Eye (tissue), 1 donor: ENCODE measurements at regions not wholly inside any gene's neighbourhood (a gene's known extent, or its start where the extent isn't known, plus 50 kb on each side); places are given as distances from the start of the nearest gene placed in this dataset.
"Not testable (repeated sequence)": the region's sequence is repeated elsewhere in the genome, so short reads cannot be mapped to it uniquely, and the experiment has no call there.

Source experiments
- DNase-seq: peaks from one replicate; pipeline ENCODE4 v3.0.0-alpha.2; 2015

DNA sequence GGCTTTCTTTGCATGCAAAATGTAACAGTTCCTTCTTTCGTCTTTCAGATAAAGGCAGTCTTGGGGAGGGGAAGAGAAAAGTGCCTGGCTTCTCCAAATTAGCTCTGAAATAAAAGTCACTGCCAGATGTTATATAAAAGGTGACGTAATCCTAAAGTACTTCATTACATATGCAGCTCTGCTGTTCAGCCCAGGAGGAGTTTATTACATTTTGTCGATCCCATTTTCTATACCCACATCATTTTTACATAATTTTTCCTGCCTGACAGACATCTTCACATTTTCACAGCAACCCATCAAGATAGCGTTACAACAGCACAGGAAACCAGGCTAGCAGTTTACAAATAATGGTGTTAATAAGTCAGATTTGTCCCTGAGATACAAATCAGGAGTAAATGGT lies 86.7 kb upstream of the SLC30A5 start:
- DNase-seq, result peak; percentile 34

GRCh38 chr5:69007726-69008368 lies 86.0 kb upstream of the SLC30A5 start:
- DNase-seq, result peak; percentile 79

GRCh38 chr5:69010476-69010875 lies 83.3 kb upstream of the SLC30A5 start:
- DNase-seq, result peak; percentile 71

- no peak for DNase-seq
Measured at GRCh38 chr5:69011910-69012309, 81.9 kb upstream of the SLC30A5 start.

DNA sequence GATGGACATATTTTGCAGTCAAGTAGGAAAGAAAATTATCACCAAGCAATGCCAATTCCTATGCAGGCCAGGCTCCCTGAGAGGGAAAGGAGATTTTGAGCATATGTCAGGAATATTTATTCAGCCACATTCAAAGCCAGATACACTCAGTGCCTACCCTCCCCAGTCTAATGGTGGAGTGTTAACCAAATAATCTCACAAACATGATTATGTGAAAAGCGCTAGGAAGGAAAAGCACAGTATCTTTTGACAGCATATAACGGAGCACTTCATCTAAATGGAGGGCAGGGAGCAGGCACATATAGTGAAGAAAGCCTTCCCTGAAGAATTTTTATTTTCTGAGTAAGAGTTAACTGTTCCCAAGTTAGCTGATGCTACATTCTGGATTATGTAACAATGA lies 80.3 kb upstream of the SLC30A5 start:
- DNase-seq, result no peak

DNA sequence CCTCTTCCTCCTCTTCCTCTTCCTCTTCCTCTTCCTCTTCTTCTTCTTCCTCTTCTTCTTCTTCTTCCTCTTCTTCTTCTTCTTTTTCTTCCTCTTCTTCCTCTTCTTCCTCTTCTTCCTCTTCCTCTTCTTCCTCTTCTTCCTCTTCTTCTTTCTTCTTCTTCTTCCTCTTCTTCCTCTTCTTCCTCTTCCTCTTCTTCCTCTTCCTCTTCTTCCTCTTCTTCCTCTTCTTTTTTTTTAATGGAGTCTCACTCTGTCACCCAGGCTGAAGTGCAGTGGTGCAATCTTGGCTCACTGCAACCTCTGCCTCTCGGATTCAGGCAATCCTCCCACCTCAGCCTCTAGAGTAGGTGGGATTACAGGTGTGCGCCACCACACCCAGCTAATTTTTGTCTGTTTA lies 79.8 kb upstream of the SLC30A5 start:
- not testable (repeated sequence) for DNase-seq

DNA sequence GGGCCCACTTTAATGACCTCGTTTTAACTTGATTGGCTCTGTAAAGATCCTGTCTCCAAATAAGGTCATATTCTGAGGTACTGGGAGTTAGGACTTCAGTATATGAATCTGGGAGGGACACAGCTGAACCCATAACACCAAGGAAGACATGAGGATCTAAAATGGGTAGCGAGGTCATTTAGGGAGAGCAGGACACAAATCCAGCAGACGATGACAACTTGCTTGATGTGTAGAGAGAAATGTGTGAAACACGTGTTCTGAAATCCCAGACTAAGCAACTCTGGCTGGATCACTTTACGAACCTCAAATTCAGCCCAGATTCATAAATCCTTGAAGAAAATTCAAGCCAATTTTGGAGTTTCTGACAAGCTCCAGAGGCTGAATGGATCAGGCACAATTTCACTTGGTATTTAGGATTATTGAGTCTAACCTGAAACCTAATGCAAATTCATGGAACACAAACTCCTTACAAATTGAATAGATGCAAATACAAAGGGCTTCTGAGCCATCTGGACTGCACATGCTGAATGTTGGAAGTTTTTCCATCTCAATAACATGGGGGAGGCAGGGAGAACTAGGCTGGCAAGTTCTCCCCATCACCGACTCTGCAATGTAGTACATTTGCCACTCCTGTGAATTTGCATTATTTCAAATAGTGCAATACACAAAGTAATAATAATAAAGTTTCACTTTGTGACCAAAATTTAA lies 74.0 kb upstream of the SLC30A5 start:
- DNase-seq, result peak; percentile 22

GRCh38 chr5:69024241-69024651 lies 69.6 kb upstream of the SLC30A5 start:
- DNase-seq, result peak; percentile 15

DNA sequence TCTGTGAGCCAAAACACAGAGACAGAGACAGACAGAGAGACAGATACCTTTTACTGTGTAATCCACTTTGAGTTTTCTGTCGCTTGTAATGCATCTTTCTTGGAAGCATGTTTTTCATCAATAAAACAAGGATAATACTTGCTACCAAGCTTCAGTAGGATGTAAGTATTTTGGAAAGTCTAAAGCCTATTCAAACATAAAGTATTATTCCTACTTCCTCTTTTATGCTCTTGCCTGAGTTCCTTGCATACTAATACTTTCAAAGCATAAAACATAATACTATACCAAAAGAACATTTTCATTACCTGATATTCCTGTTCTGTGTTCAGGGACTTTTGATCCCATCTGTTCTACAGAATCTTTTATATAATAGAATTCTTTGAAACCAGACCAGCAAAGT lies 64.5 kb upstream of the SLC30A5 start:
- no peak for DNase-seq

GRCh38 chr5:69030358-69031062 lies 63.3 kb upstream of the SLC30A5 start:
- no peak for DNase-seq

GRCh38 chr5:69032009-69032408 lies 61.8 kb upstream of the SLC30A5 start:
- no peak for DNase-seq

DNA sequence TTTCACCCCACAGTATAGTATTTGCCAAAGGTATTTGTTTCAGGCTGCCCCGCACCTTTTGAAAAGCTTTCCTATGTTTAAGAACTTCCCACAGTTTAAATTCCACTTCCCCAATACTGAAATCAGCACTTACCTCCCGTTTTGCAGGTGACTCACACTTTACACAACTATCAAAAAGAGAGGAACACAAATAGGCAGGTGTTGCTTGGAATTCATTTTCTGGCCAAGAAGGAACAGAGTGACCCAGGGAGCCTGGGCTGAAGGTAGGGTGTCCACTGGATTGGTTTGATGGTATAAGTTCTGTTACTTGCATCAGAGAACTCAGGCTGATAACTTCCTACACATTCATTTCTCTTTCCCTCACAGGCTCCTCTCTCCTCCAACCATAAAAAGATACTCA lies 60.1 kb upstream of the SLC30A5 start:
- DNase-seq, result no peak

DNA sequence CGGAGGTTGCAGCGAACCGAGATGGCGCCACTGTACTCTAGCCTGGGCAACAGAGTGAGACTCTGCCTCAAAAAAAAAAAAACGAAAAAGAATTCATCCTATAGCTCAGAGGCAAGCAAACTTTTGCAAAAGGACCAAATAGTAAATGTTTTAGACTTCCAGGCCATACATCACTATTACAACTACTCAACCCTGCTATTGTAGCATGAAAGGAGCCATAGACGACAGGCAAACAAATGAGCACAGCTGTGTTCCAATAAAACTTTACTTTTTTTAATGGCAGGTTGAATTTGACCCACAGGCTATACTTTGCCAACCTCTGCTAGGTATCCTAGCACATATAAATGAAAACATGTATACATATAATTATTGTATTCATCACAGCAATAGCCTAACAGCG lies 58.9 kb upstream of the SLC30A5 start:
- no peak for DNase-seq

DNA sequence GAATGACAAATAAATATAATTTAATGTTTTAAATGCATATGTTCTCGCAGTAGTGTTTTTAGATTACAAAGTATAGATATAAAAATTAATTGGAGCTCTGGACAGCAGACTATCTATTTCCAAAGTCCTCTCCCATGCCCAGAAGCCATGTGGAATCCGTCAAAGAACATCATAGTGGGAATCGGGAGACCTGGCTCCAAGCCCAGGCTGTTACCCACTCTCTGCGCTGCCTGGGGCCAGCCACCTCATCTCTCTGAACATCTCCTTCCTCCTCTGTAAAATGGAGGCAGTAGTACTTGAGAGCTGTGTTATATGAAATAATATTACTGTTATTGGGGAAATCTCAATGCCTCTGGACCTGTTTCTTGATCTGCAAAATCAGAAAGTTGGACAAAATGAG lies 58.1 kb upstream of the SLC30A5 start:
- DNase-seq, result no peak

DNA sequence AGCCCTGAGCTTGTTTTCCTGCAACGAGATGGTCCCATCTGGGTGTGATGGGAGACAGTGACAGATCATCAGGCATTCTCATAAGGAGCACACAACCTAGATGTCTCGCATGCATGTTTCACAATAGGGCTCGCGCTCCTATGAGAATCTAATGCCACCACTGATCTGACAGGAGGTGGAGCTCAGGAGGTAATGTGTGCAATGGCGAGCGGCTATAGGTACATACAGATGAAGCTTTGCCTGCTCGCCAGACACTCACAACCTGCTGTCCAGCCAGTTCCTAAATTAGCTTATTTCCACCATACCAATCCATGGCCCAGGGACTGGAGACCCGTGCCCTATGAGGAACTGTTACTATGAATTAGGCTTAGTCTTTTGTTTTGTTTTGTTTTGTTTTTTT lies 55.3 kb upstream of the SLC30A5 start:
- DNase-seq, result no peak

DNA sequence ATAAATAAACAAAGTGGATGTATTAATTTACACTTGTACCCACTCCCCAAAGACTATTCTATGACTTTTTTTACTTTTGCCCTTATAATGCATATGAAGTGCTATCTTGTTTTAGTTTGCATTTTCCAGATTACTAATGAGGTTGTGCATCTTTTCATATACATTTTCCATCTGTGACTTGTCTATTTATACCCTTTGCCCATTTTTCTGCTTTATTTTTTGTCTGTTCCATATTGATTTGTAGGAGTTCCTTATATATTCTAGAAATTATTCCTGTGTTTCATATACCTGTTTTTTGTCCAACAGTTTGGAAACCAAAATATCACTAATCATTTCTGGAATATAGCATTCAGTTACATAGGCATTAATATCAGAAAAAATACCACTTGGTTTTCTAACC lies 54.0 kb upstream of the SLC30A5 start:
- DNase-seq, result no peak

GRCh38 chr5:69042500-69042899 lies 51.3 kb upstream of the SLC30A5 start:
- no peak for DNase-seq

- DNase-seq, result peak; percentile 95
Measured at GRCh38 chr5:69042915-69043654, 50.7 kb upstream of the SLC30A5 start.

GRCh38 chr5:69043655-69043996 lies 50.2 kb upstream of the SLC30A5 start:
- no peak for DNase-seq
